IPS DF 6.9 (cell line): ENCODE measurements at regions not wholly inside any gene's neighbourhood (a gene's known extent, or its start where the extent isn't known, plus 50 kb on each side); places are given as distances from the start of the nearest gene placed in this dataset.

Experiments used
- DNase-seq: peaks from one replicate; pipeline ENCODE4 v3.0.0-alpha.2; 2013; ENCODE audit warnings: low read depth, low spot score
- H3K27ac ChIP-seq: one replicate; pipeline ENCODE4 v1.5.1; 2013; ENCODE audit warnings: low read length, control low read depth
- H3K27me3 ChIP-seq: 2 replicates; pipeline ENCODE4 v1.6.1; 2013; ENCODE audit warnings: mild to moderate bottlenecking, low read length; ENCODE audit not compliant: control insufficient read depth, insufficient read depth
- H3K36me3 ChIP-seq: 2 replicates; pipeline ENCODE4 v1.6.1; 2013; ENCODE audit warnings: low read length; ENCODE audit not compliant: control insufficient read depth, insufficient read depth
- H3K4me1 ChIP-seq: 2 replicates; pipeline ENCODE4 v1.6.1; 2013; ENCODE audit warnings: low read length; ENCODE audit not compliant: control insufficient read depth, insufficient read depth
- H3K4me3 ChIP-seq: 2 replicates; pipeline ENCODE4 v1.5.1; 2013; ENCODE audit warnings: mild to moderate bottlenecking, low read length
- H3K9me3 ChIP-seq: 2 replicates; pipeline ENCODE4 v1.6.1; 2013; ENCODE audit warnings: low read length, inconsistent platforms; ENCODE audit not compliant: control insufficient read depth, insufficient read depth
- WGBS: extraction: QIAGEN DNeasy Blood & Tissue Kit; methylation state at CpG from one replicate; pipeline ENCODE4 v1.1.7; 2013; ENCODE audit warnings: mixed read lengths, missing lambda C conversion rate; ENCODE audit not compliant: insufficient read length, insufficient coverage; 5-methylcytosine and 5-hydroxymethylcytosine counted together

DNA sequence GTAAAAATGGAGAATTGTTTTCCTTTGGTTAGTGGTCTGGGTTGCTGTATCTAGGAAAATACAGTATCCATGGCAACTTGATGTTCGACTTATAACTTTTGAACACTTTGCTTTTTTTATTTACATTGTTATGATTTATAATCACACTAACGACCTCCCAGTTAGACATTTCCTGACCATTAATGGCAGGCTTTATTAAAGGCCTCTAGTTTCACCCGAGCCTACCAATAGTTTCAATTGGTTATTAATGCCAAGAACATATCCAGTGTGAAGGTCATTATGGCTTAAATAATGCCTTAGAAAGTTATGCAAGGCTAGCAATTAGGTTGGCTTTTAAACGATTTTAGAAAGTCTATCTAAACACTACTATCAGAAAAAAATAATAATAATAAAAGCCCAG, 452.0 kb downstream of the DMRTA1 start:
- DNase-seq, result no peak
- Histone ChIP-seq H3K36me3 (no peaks in the 10 kb centered on the region), H3K9me3 (no peaks in the 10 kb centered on the region), H3K27me3 (no peaks in the 10 kb centered on the region), H3K4me3 (no peak overlapping the region), H3K27ac (no peak overlapping the region), H3K4me1 (no peaks in the 10 kb centered on the region)
- WGBS, result no CpG with 5 or more reads among the region's 4 CpGs

DNA sequence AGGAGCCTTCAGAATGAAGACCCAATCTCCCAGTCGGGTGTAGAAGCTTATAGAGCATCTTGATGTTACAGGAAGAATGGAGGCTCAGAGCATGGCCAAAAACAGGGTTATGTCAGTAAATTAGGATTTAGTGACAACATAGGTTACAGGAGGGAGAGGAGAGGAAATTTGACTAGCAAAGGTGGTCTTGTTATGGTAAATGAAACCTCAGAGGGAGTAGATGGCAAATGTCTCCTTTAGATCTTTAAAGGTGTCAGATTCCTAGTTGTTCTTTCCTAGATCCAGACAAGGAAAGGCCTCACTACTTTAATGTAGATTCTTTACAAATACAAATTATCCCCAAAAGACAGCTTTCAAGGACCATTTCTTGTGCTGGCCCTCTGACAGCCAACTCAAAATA, 465.0 kb downstream of the DMRTA1 start:
- no peaks in the 10 kb centered on the region; the same call in 1 of the 2 replicates for H3K9me3 ChIP-seq
- no peak overlapping the region for H3K4me3 ChIP-seq
- H3K36me3 ChIP-seq, result no peaks in the 10 kb centered on the region
- no peak for DNase-seq
- no CpG with 5 or more reads among the region's 1 CpG for WGBS
- H3K27me3 ChIP-seq, result no peaks in the 10 kb centered on the region
- peaks cover 1% of the 10 kb centered on the region; the same call in 1 of the 2 replicates for H3K4me1 ChIP-seq
- H3K27ac ChIP-seq, result no peak overlapping the region

DNA sequence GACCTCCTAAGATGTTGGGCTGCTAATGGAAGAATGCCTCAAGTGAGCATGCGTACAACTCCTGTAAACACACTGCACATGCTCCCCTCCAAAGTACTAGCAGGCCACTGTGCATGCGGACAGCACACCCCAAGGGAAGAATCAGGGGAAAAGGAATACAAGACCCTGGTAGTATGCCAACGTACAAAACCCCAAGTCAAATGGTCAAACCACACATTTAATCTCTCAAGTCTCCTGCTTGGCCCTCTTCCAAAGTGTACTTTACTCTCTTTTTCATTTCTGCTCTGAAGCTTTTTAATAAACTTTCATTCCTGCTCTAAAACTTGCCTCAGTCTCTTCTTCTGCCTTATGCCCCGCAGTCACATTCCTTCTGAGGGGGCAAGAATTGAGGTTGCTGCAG, 466.4 kb downstream of the DMRTA1 start:
- H3K4me3 ChIP-seq, result no peak overlapping the region
- no peaks in the 10 kb centered on the region for H3K27me3 ChIP-seq
- peaks cover 1% of the 10 kb centered on the region; the same call in 1 of the 2 replicates for H3K4me1 ChIP-seq
- DNase-seq, result no peak
- no CpG with 5 or more reads among the region's 4 CpGs for WGBS
- H3K36me3 ChIP-seq, result no peaks in the 10 kb centered on the region
- H3K27ac ChIP-seq, result no peak overlapping the region
- H3K9me3 ChIP-seq, result no peaks in the 10 kb centered on the region; the same call in 1 of the 2 replicates

DNA sequence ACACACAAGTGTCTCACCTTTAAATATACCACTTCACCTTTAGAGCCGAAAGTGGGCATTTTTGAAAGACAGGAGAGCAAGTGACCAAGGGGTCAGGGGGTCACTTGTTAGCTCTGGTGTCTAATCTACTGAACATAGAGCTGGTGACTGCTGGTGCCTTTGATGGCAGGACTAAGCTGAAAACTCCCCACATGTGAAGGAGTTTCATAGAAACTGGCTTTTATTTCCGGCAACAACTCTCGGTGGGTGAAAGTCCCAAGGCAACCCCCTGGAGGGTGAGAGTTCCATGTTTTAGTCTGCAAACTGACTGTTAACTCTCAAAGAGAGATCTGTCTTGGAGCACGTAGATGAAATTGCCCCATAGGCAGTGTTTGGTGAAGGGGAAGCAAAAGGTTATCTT, 466.9 kb downstream of the DMRTA1 start:
- Histone ChIP-seq H3K36me3 (no peaks in the 10 kb centered on the region), H3K4me1 (peaks cover 1% of the 10 kb centered on the region; the same call in 1 of the 2 replicates), H3K27ac (no peak overlapping the region), H3K4me3 (no peak overlapping the region), H3K27me3 (no peaks in the 10 kb centered on the region), H3K9me3 (no peaks in the 10 kb centered on the region; the same call in 1 of the 2 replicates)
- DNase-seq, result no peak
- no CpG with 5 or more reads among the region's 4 CpGs for WGBS

DNA sequence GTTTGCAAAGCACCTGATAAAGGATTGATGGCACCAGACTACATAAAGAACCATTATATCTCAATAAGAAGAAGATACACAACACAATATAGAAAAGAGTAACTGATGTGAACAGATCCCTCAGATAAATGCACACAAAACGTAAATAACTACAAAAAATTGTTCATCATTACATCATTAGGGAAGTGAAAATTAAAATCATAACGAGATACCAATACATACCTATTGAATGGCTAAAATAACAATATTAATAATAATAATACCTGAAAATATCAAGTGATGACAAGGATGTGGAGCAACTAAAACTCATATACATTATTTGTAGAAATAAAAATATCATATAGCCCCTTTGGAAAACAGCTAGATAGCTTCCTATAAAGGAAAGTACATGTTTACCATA, 469.5 kb downstream of the DMRTA1 start:
- no CpG with 5 or more reads among the region's 2 CpGs for WGBS
- Histone ChIP-seq H3K27me3 (no peaks in the 10 kb centered on the region), H3K36me3 (no peaks in the 10 kb centered on the region), H3K9me3 (no peaks in the 10 kb centered on the region; the same call in 1 of the 2 replicates), H3K4me1 (0 out of 2 replicates have a peak, but pooled peaks cover 1% of the 10 kb centered on the region), H3K4me3 (no peak overlapping the region), H3K27ac (no peak overlapping the region)
- DNase-seq, result no peak

DNA sequence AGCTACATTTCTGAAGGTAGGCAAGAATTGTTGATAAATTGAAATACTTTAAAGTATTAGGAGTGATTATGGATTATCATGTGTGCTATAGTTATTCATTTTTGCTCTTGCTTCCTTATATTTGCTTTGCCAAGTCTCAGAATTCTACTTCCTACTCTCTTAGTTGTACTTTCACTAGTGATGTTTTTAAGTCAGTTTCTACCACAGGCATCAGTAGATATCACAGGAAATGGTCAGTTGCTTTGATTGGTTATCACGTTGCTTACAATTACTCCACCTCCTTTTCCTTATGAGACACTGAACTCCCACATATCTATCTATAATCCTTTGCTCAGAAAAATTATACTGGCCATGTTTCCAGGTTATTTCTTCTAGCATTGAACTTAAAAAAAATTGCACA, 472.8 kb downstream of the DMRTA1 start:
- Histone ChIP-seq H3K4me1 (no peaks in the 10 kb centered on the region), H3K9me3 (no peaks in the 10 kb centered on the region), H3K36me3 (no peaks in the 10 kb centered on the region), H3K4me3 (no peak overlapping the region), H3K27ac (no peak overlapping the region), H3K27me3 (no peaks in the 10 kb centered on the region)
- WGBS, result no CpG with 5 or more reads among the region's 1 CpG
- DNase-seq, result no peak

DNA sequence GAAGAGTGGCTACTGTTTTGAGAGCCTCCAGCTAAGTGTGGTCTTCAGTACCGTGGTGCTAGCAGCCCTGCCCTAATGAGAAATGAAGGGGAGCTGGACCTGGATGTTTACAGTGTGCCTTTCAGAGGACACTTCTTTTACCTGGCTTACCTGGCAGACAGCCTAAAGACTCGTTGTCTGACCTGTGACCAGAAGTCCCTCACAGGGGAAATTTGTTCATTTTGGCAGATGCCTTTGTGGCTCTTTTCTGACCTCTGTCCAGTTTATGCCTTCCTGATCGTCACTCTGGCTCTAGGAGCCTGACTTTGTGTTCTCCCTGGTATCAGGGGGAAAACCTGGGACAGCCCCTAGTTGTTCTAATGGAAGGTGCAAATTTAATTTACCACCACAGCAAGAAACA, 475.1 kb downstream of the DMRTA1 start:
- Histone ChIP-seq H3K27me3 (no peaks in the 10 kb centered on the region), H3K4me3 (no peak overlapping the region), H3K4me1 (no peaks in the 10 kb centered on the region), H3K27ac (no peak overlapping the region), H3K36me3 (no peaks in the 10 kb centered on the region), H3K9me3 (no peaks in the 10 kb centered on the region)
- DNase-seq, result no peak
- WGBS, result no CpG with 5 or more reads among the region's 3 CpGs

DNA sequence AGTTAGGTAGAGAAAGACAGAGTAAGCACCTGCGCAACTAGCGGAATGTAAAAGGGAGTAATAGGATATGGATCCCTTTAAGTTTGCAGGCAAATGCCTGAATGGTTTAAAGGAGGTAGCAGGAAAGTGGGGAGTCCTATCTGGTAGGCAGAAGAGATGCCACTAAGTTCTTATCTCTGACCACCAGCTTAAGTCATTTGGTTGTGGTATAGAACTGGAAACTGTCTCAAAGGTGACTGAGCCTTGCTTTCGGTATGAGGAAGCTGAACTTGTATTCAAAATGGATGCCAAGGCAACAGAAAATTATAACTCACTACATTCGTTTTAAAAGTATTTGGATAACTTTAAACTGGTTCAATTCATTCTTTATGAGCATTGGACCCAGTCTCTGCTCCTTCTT, 475.6 kb downstream of the DMRTA1 start:
- no peak overlapping the region for H3K4me3 ChIP-seq
- WGBS, result no CpG with 5 or more reads among the region's 4 CpGs

DNA sequence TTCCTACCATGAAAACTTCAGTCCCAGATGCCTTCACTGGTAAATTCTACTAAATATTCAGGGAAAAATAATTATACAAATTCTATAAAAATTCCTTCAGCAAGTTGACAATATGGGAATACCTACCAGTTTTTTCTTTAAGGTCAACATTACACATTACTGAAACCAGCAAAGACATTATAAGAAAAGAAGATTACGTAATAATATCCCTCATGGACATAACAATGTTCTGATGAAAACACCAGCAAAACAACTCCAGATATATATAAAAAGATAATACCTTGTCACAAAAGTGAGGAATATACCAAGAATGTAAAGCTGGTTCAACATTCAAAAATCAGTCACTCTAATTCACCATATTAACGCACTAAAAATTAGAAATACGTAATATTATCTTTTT, 507.9 kb downstream of the DMRTA1 start:
- Histone ChIP-seq H3K36me3 (no peaks in the 10 kb centered on the region), H3K27me3 (no peaks in the 10 kb centered on the region), H3K4me1 (no peaks in the 10 kb centered on the region), H3K27ac (no peak overlapping the region), H3K9me3 (no peaks in the 10 kb centered on the region), H3K4me3 (no peak overlapping the region)
- no peak for DNase-seq
- 100% methylated on average over 2 of the region's 3 CpGs for WGBS

More for the DNA sequence above, 475.6 kb downstream of the DMRTA1 start:
- DNase-seq, result no peak
- Histone ChIP-seq H3K4me1 (no peaks in the 10 kb centered on the region), H3K27ac (no peak overlapping the region), H3K27me3 (no peaks in the 10 kb centered on the region), H3K36me3 (no peaks in the 10 kb centered on the region), H3K9me3 (no peaks in the 10 kb centered on the region)

DNA sequence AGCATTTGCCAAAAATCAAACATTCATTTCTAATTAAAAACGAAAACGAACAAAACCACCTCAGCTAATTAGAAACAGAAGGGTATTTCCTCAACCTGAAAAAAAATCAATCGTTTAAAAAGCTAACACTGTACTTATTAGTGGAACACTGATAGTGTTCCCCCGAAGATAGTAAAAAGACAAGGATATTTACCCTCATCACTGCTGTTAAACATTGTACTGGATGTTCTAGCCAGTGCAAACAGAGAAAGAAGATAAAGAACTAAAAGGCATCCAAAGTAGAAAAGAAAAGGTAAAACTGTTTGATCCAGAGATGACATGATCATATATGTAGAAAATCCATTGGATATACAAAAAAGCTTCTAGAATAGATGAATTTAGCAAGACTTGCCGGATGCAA, 508.3 kb downstream of the DMRTA1 start:
- Histone ChIP-seq H3K4me1 (no peaks in the 10 kb centered on the region), H3K9me3 (no peaks in the 10 kb centered on the region), H3K27ac (no peak overlapping the region), H3K27me3 (no peaks in the 10 kb centered on the region), H3K4me3 (no peak overlapping the region), H3K36me3 (no peaks in the 10 kb centered on the region)
- no peak for DNase-seq
- 100% methylated on average over 2 of the region's 5 CpGs for WGBS

DNA sequence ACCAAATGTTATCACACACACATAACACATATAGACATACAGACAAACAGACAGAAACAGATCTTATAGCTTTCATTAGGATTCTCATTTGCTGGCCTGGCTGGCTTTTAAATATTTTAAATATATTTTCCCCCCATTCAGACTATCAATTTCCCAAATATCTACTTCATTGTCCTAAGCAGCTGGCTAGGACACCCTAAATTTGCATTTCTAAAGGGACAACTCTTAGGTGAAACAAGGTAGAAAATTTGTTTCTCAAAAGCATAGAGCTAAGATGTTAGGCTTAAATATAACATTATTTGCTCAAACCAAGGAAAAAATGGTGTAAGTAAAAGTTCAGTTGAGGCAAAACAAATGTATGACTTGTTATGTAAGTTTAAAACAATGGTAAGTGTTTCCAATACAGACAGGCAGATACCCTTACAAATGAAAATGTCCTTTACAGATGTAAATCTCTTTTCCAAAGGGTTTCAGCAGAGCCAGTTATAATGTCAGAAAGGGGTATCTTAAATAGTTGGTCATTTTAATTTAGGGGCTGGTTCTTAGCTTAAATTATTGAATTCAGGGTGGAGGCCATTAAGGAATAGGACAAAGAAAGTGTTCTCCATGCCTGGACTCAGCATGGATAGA, 522.8 kb downstream of the DMRTA1 start:
- no peak overlapping the region for H3K4me3 ChIP-seq
- no peaks in the 10 kb centered on the region for H3K27me3 ChIP-seq
- H3K9me3 ChIP-seq, result no peaks in the 10 kb centered on the region
- DNase-seq, result no peak
- no peaks in the 10 kb centered on the region for H3K36me3 ChIP-seq
- no peak overlapping the region for H3K27ac ChIP-seq
- no peaks in the 10 kb centered on the region for H3K4me1 ChIP-seq
